ENCODE measurements at regions not wholly inside any gene's neighbourhood (a gene's known extent, or its start where the extent isn't known, plus 50 kb on each side); places are given as distances from the start of the nearest gene placed in this dataset.

- TF ChIP-seq HDAC2 (IDR thresholded peaks at IDR 0.05) (no peak), CREB1 (IDR thresholded peaks at IDR 0.05; ENCODE audit: low read depth) (no peak), SIN3A (IDR thresholded peaks at IDR 0.05; ENCODE audit: low read depth, low read length) (no peak), POLR2AphosphoS5 (IDR thresholded peaks at IDR 0.05; ENCODE audit: low read length) (no peak), REST (IDR thresholded peaks at IDR 0.05; ENCODE audit: low read depth, low read length) (no peak), BCL11A (IDR thresholded peaks at IDR 0.05; ENCODE audit: low read depth, low read length) (no peak), ZNF622 (IDR thresholded peaks at IDR 0.05) (no peak)
- TF ChIP-seq, protein P1, sequence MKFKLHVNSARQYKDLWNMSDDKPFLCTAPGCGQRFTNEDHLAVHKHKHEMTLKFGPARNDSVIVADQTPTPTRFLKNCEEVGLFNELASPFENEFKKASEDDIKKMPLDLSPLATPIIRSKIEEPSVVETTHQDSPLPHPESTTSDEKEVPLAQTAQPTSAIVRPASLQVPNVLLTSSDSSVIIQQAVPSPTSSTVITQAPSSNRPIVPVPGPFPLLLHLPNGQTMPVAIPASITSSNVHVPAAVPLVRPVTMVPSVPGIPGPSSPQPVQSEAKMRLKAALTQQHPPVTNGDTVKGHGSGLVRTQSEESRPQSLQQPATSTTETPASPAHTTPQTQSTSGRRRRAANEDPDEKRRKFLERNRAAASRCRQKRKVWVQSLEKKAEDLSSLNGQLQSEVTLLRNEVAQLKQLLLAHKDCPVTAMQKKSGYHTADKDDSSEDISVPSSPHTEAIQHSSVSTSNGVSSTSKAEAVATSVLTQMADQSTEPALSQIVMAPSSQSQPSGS (IDR thresholded peaks at IDR 0.05; ENCODE audit: low read length): no peak
- TF ChIP-seq, protein P2, sequence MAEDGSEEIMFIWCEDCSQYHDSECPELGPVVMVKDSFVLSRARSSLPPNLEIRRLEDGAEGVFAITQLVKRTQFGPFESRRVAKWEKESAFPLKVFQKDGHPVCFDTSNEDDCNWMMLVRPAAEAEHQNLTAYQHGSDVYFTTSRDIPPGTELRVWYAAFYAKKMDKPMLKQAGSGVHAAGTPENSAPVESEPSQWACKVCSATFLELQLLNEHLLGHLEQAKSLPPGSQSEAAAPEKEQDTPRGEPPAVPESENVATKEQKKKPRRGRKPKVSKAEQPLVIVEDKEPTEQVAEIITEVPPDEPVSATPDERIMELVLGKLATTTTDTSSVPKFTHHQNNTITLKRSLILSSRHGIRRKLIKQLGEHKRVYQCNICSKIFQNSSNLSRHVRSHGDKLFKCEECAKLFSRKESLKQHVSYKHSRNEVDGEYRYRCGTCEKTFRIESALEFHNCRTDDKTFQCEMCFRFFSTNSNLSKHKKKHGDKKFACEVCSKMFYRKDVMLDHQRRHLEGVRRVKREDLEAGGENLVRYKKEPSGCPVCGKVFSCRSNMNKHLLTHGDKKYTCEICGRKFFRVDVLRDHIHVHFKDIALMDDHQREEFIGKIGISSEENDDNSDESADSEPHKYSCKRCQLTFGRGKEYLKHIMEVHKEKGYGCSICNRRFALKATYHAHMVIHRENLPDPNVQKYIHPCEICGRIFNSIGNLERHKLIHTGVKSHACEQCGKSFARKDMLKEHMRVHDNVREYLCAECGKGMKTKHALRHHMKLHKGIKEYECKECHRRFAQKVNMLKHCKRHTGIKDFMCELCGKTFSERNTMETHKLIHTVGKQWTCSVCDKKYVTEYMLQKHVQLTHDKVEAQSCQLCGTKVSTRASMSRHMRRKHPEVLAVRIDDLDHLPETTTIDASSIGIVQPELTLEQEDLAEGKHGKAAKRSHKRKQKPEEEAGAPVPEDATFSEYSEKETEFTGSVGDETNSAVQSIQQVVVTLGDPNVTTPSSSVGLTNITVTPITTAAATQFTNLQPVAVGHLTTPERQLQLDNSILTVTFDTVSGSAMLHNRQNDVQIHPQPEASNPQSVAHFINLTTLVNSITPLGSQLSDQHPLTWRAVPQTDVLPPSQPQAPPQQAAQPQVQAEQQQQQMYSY (CRISPR knock-in tag; IDR thresholded peaks at IDR 0.05): no peak
- TF ChIP-seq, protein P3, sequence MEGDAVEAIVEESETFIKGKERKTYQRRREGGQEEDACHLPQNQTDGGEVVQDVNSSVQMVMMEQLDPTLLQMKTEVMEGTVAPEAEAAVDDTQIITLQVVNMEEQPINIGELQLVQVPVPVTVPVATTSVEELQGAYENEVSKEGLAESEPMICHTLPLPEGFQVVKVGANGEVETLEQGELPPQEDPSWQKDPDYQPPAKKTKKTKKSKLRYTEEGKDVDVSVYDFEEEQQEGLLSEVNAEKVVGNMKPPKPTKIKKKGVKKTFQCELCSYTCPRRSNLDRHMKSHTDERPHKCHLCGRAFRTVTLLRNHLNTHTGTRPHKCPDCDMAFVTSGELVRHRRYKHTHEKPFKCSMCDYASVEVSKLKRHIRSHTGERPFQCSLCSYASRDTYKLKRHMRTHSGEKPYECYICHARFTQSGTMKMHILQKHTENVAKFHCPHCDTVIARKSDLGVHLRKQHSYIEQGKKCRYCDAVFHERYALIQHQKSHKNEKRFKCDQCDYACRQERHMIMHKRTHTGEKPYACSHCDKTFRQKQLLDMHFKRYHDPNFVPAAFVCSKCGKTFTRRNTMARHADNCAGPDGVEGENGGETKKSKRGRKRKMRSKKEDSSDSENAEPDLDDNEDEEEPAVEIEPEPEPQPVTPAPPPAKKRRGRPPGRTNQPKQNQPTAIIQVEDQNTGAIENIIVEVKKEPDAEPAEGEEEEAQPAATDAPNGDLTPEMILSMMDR (IDR thresholded peaks at IDR 0.05 in 2 of 3, conservative IDR thresholded peaks at IDR 0.05 in 1 of 3; ENCODE audit: control insufficient read depth in 2 of 3, extremely low read depth in 1 of 3, insufficient read depth in 1 of 3, low read depth in 3 of 3, low read length in 3 of 3): no peak
Measured at GRCh38 chrX:115972717-115973116, 197.8 kb upstream of the AGTR2 start.

All from GM12878 (cell line).